ENCODE measurements at regions not wholly inside any gene's neighbourhood (a gene's known extent, or its start where the extent isn't known, plus 50 kb on each side); places are given as distances from the start of the nearest gene placed in this dataset.
"Not testable (repeated sequence)": the region's sequence is repeated elsewhere in the genome, so short reads cannot be mapped to it uniquely, and the experiment has no call there.

DNA sequence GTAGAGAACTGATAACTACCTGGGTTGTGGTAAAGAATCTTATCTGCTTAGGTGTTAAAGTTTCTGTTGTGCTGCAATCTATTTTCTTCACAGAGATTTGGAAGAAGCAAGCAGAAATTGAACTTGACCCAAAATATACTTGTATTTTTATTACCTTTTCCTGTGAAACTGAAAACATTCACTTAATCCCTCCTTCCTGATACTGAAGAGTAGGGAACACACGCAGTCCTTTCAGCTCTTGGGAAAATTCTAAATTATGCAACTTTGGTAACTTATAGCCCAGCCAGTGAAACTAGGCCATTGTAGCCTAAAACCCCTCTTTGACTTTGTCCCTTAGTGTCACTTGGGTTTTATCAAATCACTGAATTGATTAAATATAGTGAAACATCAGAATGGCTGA is 128.4 kb upstream of the MEIS1 start:
- no peak for DNase-seq

DNA sequence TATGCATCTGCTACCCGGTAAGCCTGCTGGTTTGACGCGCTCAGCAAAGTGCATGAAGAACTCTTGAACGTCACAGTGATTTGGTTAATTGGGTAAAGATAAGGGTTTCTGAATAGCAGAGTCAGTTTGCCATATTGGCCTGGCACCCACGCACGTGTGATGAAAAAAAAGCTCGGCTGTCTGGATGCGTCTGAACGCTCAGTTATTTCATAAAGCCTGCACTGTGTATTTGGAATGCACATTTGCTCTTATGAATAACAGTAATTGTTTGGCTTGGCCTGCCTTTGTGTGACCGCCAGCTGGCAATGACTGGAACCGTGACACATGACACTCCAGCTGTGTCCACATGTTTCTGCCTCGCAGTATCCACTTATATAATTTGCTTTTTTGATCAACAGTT is 129.2 kb upstream of the MEIS1 start:
- DNase-seq = no peak

DNA sequence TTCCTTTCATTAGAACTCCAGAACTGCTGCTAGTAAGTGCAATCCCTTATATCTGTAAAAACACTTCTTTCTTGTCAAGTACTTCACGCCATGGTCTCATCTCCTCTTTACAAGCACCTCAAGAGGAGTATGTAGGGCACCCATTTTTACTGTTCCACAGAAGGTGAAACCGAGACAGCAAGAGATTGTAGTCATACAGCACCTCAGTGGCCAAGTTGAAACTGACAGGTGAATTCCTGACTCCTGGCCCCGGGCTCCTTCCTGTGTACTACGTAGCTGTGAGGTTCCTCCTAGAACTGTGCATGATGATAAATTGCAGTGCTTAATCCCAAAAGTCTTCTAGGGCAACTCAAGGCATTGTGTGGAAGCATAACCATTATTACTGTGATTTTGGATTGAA is 131.5 kb upstream of the MEIS1 start:
- DNase-seq = no peak

DNA sequence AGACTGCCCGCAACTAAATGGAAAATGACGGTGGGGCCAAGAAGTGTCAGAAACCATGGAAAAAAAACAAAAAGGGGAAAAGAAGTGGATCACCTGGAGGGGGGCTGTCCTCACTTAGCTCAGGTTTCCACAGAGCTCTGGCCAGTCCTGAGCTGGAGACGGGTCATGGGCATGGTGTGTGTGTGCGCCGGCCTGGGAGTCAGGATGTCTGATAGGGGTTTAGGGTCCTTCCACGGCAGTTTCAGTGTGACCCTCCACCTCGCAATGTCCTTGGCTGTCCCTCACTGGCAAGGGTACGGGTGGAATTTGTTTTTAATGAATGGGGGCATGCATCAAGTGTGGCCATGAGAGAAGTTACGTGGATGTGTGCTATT is 133.2 kb upstream of the MEIS1 start:
- DNase-seq = no peak

DNA sequence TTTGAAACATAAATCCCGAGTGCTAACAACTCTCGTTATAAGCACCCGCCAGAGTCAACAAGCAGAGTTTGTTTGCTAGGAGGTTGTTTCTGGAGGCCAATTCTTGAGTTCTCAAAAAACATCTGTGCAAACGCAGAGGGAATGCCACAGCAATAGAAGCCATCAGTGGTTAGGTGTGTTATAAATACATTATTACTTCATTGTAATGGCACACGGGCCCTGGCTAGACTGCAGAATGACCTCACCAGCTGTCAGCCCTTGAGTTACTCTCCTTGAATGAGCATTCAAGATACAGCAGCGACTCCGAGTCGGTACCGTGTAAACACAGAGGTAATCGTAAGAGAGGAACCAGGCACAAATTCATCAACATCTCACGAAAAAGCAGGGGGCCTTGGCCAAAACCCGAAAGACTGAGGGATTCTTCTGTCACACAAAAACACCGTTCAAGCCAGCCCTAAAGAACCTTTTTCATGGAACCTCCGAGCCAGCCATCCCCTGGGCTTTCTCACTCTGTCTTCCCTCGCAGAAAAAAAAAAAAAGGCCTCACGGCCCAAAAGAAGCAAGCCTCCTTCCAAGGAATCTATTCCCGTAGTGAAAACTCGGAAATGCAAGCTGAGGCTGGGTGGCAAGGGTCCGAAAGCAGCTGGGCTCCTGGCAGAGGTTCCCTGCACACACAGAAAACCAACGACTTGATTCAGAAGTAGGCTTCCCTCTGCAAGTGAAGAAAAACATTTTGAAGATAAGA is 133.7 kb upstream of the MEIS1 start:
- DNase-seq = no peak

DNA sequence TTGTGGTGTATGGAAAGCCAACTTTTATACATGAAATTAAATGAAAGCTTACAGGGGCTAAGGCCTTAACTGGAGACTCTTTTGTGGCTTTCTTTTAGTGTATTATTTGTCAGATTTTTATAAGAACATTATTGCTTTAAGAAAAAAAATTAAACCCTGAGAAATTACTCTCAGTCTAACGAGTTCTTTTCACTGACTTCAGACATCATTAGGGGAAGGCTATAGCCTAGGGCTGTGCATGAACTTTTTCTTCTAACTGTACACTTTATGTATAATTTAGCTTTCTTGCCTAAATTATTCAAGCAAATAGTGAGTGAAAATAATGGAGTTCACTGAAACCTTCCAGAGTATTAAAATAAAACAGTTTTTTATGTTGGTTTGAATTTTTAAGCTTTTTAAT is 151.1 kb upstream of the MEIS1 start:
- DNase-seq = no peak

DNA sequence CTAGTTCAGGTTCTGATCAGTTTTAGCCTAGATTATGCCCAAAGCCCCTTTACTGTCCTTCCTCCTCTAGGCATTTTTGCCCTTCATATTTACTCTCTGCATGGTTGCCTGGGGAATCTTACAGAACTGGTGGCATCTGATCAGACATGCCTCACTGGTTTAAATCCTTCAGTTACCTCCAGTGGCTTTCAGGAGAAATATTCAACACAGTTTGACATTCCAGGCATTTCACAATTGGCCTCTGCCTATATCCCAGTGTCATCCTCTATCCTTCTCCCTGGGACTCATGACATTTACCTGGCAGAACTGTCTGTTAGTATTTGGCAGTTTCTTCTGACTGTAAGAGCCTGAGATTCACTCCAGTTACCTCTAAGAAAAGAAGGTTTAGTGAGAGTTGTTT is 152.9 kb upstream of the MEIS1 start:
- no peak for DNase-seq

DNA sequence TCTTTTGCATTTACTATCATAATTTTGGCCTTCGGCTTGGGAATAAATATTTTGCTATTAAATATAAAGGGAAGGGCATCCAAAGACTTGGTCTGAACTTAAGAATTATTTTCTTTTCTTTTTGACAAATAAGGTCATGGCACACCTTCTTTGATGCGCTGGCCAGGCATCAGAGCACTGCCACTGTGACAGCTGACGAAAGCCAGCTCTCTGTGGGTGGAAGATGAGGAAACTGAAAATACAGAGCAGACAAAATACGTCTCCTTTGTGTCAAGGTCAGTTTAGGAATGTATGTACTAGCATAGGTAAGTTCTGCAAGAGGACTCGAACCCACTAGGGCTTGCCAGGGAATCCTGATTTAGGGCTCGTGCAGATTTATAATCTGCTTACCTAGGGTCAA is 155.9 kb upstream of the MEIS1 start:
- DNase-seq = no peak

DNA sequence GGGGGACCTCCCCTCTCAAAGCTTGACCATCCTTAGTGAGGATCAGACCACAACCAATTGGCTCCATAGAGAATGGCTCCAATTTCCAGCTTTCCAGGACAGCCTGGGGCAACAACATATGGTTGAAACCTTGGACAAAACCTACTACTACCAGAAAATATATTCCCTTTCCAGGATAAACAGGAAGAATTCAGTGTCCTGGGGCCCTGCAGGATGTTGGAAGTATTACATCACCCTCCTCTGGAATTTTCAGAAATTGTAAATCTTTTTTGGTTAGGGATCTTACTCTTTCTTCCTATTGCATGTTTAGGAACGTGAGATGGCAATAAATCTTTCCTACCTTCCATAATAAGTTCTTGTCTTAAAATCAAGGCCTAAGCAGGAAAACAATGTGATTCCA is 158.9 kb upstream of the MEIS1 start:
- no peak for DNase-seq

DNA sequence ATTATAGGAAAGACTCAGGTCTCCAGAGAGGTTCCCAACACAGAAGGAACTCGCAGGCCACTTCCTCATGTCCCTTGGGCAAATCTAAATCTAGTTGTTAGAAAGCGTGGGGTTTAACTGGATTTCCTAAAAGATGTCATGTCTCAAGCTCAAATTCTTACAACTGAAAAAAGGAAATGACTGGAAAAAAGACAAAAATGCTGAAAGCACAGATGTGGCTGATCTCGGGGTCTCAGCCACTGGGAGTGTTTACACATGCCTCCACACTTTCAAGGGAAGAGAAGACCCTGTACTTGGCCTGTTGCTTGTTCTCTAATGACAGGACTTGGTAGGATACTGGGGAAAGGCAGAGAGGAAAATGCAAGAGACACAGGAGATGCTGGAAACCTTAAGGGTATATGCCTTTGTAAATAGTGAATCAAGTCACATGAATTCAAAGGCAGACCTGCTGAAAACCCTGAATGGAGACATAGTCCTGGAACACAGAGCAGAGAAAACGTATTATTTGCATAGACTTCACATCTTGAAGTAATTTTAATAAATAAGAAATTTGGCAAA is 160.9 kb upstream of the MEIS1 start:
- no peak for DNase-seq

DNA sequence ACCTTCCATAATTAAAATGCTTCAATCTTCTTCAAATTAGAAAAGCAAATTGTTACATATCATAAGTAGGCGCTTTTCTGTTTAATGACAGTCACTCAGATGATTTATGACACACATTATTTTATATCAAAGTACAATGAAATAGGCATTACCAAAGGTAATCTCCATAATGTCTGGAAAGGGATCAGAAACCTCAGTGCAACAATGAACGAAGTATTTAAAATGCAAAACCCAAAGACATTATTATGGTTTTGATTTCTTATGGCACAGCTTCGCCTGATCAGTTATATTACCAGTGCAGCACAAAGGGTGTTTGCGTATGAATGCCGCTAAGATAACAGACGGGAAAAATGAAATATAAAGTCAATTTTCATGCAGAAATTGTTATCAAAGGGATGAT is 162.2 kb upstream of the MEIS1 start:
- no peak for DNase-seq

DNA sequence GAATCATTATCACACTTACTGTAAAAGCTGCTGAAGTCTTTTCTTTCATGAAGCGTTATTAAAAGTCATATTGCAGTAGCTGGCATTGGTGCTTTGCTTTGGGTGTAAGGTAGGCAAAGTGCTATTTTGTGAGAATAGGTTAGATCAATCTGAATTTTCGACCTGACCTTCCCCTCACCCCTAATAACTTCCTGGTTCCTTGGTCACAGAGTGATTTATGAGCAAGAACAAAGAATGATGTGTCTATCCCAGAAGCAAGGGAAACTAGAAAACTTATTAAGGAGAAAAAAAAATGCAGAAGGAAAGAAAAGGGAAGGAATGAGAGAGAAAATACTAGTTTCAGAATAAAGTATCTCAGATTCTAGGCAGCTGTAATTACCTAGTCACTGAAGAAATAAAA is 163.1 kb upstream of the MEIS1 start:
- no peak for DNase-seq

DNA sequence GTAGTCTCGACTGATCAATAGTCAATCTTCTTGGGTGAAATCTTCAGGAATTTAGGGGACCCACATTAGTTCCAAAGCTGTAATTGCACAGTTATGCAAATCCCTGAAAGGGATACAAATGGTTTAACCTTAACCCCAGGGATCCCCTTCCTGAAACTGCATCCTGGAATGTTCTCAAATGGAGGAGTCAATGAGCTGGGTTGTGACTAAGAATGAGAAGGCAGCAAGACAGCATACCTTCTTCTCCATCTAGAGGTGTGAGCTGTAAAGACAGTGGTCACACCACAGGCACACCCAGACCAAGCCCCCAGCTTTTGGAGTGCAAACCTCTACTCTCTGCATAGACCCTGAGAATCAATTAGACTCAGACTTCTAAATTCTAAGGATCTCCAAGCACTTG is 164.7 kb upstream of the MEIS1 start:
- DNase-seq = no peak

DNA sequence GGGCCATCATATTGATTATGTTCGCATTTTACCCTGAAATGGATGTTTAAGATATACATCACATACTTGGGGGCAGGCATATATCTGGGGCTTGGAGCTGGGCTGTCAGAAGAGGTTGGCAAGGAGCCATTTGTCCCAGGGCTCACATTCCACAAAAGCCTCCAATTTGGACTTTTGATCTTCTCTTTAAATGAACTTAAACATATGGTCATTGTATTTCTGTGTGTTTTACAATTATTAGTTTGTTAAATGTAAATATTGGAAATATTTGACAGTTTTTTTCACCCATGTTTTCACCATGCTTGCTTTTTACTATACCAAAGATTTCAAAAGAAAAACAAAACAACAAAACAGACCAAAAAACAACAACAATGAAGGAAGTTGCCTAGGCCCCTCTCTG is 165.8 kb upstream of the MEIS1 start:
- DNase-seq = no peak

DNA sequence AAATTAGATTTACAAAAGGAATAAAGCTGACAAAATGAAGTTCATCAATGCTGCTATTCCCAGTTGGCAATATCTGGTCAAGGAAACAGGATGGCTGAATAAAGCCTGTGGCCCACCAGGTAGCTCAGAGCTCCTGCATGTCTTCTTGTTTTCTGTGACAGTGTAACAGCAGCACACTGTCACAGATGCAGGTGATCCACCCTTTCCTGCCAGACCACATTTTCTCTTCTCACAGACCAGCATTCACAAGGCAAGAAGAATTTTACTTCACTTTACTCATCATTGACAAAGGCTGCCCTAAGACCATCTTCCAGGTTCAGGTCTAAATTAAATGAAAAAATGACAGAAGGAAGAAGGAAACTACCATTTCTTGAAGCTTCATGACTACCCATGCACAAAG is 166.2 kb upstream of the MEIS1 start:
- DNase-seq = no peak

DNA sequence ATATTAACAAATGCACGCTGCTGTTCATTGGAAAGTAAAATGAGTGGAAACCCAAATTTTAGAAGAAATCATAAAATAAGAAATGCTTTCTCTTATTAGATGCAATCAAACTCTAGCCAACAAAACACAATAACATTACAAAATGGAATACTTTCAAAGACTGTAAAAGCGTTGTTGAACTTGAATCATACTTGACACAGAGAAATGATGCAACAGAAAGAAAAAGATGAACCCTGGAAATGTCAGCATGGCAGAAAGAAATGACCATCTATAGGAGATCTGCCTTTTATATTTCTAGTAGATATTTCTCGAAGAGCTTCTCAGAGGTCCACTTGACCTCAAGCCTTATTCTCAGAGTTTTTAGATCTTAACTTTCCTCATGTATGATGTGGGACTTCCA is 170.6 kb upstream of the MEIS1 start:
- no peak for DNase-seq

DNA sequence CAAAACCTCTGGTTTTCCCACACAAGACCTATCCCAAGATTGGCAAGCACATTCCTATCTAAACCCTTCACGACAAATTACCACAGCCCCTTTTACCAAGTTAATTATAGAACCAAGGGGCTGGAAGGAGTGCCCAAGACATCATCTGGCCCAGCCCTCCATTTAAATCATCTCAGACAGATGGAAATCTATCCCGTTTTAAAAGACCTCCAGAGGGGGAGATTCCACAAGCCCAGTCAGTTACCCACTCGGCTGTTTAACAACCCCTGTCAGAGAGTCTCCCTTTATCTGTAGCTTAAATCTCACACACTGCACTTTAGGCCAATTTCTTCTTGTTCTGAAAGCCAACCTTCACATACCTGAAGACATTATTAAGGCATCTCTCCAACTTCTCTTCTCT is 179.1 kb upstream of the MEIS1 start:
- DNase-seq = no peak

DNA sequence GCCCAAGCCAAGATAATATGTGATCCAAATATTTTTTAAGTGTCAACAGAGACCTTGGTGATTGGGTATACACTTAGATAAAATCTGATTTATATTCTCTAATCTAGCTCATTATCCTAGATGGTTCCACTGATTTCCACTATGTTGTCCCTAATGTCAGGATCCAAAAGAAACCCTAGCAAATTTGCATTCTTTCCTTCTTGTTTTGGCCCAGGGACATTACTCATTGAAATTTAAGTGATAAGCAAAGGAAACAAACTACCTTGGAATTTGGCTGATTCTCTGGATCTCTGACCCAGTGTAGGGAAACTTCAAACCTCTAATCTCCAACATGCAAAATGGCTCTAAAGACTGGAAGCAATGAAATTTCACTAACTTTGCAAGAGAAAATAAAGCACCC is 179.8 kb upstream of the MEIS1 start:
- no peak for DNase-seq

DNA sequence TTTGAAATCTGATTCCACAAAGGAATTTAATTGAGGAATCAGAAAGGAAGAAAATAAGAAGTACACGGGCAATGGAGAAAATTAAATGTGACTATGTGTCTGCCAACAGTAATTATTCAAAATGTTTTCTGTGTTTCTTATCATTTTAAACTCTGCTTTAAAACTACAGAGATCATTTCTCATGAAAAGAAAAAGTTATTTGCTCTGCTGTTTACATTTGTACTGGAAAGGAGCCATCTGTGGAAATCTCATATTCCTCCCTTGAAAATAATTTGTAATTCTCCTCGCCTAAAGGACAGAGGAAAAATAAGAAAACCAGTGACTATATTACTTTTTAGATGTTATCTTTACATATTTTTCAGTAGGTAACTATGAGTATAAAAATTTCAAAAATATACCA is 181.9 kb upstream of the MEIS1 start:
- no peak for DNase-seq

DNA sequence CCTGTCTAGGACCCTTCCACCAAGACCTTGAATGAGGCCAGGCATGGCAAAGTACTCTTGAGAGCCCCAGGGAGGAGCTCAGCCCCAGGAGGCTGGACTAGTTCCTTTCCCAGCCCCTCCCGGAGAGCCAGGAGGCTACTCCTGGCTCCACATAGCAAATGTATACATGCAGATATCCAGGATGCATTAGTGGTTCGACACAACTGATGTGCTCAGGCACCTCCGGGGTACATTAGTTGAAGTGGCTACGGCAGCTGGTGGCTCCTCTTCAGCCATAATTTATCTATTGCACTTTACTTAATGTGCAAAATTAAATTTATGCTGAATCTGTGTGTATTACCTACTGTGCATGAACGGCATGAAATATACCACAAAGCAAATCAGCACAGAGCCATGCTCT is 182.8 kb upstream of the MEIS1 start:
- DNase-seq = no peak

DNA sequence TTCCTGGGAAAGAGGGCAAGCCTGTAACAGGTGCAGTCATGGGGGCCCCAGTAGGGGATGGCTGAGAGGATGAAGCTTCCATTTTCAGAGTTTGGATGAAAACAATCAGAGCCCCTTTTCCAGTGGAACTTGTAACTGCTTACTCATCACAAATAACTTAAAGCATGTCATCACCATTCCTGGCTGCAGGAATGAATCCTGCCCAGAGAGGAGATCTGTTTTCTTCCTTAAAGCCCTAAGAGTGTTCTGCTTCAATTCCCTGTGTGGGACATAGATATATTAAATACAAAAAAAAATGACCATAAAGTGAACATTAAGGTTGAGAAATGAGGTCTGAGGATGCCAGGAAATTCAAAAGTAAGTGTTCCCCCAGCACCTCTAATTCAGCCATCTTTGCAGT is 183.4 kb upstream of the MEIS1 start:
- DNase-seq = no peak

DNA sequence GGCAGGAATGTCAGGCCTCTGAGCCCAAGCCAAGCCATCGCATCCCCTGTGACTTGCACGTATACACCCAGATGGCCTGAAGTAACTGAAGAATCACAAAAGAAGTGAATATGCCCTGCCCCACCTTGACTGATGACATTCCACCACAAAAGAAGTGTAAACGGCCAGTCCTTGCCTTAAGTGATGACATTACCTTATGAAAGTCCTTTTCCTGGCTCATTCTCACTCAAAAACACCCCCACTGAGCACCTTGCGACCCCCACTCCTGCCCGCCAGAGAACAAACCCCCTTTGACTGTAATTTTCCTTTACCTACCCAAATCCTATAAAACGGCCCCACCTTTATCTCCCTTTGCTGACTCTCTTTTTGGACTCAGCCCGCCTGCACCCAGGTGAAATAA is 185.8 kb upstream of the MEIS1 start:
- not testable (repeated sequence) for DNase-seq

DNA sequence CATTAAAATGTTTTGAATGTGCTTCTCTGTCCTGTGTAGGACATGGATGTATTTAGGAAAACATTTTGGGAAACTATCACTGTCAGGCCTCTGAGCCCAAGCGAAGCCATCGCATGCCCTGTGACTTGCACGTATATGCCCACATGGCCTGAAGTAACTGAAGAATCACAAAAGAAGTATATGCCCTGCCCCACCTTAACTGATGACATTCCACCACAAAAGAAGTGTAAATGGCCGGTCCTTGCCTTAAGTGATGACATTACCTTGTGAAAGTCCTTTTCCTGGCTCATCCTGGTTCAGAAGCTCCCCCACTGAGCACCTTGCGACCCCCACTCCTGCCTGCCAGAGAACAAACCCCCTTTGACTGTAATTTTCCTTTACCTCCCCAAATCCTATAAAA is 191.1 kb upstream of the MEIS1 start:
- DNase-seq = not testable (repeated sequence)

DNA sequence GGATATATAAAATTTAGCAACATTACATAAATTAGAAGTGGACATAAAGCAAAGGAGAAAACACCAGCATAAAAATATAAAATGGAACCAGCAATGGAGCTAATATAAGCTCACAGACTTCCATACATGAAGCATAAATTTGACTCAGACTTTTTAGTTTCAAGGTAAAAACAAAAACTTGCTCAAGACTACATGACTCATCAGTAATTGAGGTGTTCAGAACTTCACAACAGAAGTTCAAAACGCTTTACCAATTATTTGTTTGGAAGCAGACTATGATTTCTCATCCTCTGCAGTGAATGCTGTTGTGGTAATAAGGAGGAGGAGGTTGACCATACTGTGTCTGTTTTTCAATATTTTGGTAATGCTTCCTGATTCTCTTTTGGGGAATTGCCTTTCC is 192.0 kb upstream of the MEIS1 start:
- DNase-seq = not testable (repeated sequence)

DNA sequence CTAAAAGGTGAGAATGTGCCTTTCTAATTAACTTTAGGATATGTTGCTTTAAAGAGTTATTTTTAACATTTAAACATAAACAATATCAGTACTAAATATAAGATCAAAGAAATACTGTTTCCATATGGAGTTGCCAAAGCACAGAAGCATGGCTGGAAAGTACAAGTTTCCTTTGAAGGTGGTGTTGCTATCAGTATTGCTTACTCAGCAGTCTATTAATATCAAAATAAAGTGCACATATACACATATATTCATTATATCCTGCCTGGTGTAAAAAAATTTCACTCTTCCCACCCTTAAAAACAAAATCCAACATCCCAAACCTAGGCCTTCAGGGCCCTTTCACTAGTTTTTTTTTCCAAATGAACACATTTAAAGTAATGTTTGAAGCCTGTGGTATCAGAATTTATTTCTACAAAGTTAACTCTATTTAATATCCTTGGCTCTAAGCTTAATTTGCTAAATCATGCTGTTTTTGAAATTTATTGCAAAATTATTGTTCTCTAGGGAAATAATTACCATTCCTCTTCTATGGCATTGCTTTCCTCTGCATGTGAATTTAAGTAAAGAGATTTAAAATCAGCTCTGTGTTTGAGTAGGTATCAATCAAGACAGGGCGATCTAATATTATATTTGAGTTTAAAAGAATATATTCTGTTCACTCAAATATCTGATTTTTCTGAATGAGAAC is 192.7 kb upstream of the MEIS1 start:
- DNase-seq = no peak

Data from cerebellar nuclear complex (tissue), 1 donor.